Lower leg skin (tissue), 4 donors: ENCODE measurements at regions not wholly inside any gene's neighbourhood (a gene's known extent, or its start where the extent isn't known, plus 50 kb on each side); places are given as distances from the start of the nearest gene placed in this dataset.

Experiments
- DNase-seq, 2 donors: peaks; one replicate each; pipeline ENCODE4 v3.0.0-alpha.2; 2019; ENCODE audit warnings: low spot score in 2 of 2
- H3K4me3 ChIP-seq: fragments of 200-600 bp; sonication (generic); 2 replicates; pipeline ENCODE4 v1.5.1; 2017; ENCODE audit warnings: mild to moderate bottlenecking, low read depth; ENCODE audit not compliant: poor library complexity, severe bottlenecking
- CTCF ChIP-seq, 3 donors: fragments of 450-650 bp; IDR thresholded peaks; one replicate each; pipeline ENCODE4 v1.5.1; 2016; ENCODE audit warnings: antibody characterized with exemption in 3 of 3, mild to moderate bottlenecking in 3 of 3, moderate library complexity in 2 of 3
- POLR2A ChIP-seq, 2 donors: fragments of 450-650 bp; IDR thresholded peaks; one replicate each; pipeline ENCODE4 v1.6.1; 2016 to 2017; ENCODE audit warnings: antibody characterized with exemption in 2 of 2, mild to moderate bottlenecking in 1 of 2, moderate library complexity in 1 of 2
- WGBS, 2 donors: methylation state at CpG; one replicate each; pipeline ENCODE4 v1.1.5; 2018; 5-methylcytosine and 5-hydroxymethylcytosine counted together
- intact Hi-C: fragments of 100-400 bp; cut with DNase I; formaldehyde crosslinking; loops from one replicate; pipeline ENCODE4 v1.15.0; 2023; ENCODE audit warnings: low total_unique reads

GRCh38 chr2:81979086-81979485 is 1674.5 kb upstream of the LRRTM1 start:
- no peak overlapping the region for H3K4me3 ChIP-seq
- 59 to 60% methylated on average over 3 of the region's 3 CpGs for WGBS, 2 donors
- TF ChIP-seq POLR2A (IDR thresholded peaks at IDR 0.05), result no peak
- TF ChIP-seq CTCF (IDR thresholded peaks at IDR 0.05), result no peak
- DNase-seq, result no peak
- intact Hi-C loops, result no loop called here

- 47 to 76% methylated on average over 1 of the region's 1 CpG for WGBS, 2 donors
- intact Hi-C loops, result no loop called here
Measured at GRCh38 chr2:81976998-81977397, 1672.4 kb upstream of the LRRTM1 start.

DNA sequence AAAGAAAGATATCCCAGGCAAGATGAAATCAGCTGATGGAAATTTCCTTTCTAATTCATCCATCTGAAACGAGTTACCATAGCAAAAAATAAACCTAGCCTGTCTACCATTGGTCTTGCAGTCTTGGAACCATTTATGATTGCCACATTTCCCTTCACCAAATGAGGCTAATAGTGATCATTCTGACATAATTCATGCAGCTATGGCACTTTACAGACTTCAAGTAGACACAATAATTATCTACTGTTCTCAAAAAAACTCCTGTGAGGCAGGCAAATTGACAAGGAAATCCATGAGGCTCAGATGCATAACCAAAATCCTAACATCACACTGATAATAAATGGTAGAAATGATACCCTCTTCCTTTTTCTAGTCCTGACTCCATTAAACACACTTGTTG is 1669.7 kb upstream of the LRRTM1 start:
- TF ChIP-seq CTCF (IDR thresholded peaks at IDR 0.05), result no peak
- no peak for TF ChIP-seq POLR2A (IDR thresholded peaks at IDR 0.05)
- no peak for DNase-seq
- intact Hi-C loops, result no loop called here
- 42% methylated on average over 1 of the region's 1 CpG for WGBS, 2 donors
- H3K4me3 ChIP-seq, result no peak overlapping the region

More at GRCh38 chr2:81976998-81977397, 1672.4 kb upstream of the LRRTM1 start:
- H3K4me3 ChIP-seq, result no peak overlapping the region
- TF ChIP-seq POLR2A (IDR thresholded peaks at IDR 0.05), result no peak
- no peak for TF ChIP-seq CTCF (IDR thresholded peaks at IDR 0.05)
- no peak for DNase-seq

DNA sequence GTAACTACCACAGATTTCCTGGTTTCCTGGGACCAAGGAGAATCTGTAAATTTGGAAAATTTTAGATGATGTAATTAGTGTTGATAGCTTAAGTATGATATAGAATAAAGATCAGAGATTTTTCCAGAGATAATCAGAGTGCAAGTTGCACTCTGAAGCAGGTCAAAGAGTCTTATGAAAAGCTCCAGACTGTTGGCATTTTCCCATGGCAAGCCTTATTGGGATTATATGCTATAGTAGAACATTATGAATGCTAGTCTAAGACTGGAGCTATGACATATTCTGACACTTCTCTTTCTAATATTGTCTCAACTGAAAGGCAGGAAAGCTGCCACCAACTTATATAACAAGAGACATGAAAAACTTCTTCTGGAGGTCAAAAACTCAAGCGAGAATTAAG is 1638.3 kb upstream of the LRRTM1 start:
- WGBS, 2 donors, result 83% methylated on average over 1 of the region's 1 CpG
- intact Hi-C loops, result no loop called here
- H3K4me3 ChIP-seq, result no peak overlapping the region
- DNase-seq, result no peak
- TF ChIP-seq POLR2A (IDR thresholded peaks at IDR 0.05) (no peak), CTCF (IDR thresholded peaks at IDR 0.05) (no peak)

GRCh38 chr2:81942136-81942680 is 1637.7 kb upstream of the LRRTM1 start:
- no peak overlapping the region for H3K4me3 ChIP-seq
- no peak for TF ChIP-seq POLR2A (IDR thresholded peaks at IDR 0.05)
- no peak for TF ChIP-seq CTCF (IDR thresholded peaks at IDR 0.05)
- DNase-seq, result no peak

DNA sequence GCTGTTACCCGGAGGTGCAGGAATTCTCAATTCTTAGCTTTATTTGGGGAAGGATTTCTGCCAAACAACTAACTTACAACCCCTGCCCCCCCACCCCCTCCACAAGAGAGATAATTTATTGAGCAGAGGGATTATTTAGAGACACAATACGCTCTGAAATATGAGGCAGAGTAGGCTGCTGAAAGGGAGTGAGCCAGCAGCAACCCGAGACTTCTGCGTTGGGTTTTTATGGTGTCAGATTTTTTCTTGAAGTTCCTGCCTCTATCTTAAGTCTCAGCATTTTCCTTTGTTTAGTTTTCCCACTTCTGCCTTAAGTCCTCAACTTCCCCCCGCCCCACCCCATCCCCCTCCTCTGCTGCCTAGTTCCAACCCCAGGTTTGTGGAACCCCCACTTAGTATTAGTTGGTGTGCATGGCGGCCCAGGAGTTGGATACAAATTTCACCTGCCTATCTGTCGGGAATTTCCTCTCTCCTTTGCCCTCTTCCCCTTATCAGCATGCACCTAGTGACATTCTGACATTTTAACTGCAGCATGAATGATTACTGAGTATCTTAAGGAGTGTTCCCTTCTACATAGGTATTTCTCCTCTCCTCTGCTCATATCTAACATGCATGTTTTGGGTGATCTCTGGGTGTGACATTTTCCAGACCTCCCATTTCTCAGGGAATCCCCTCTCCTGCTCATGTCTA is 1635.9 kb upstream of the LRRTM1 start:
- TF ChIP-seq CTCF (IDR thresholded peaks at IDR 0.05) (no peak), POLR2A (IDR thresholded peaks at IDR 0.05) (no peak)
- H3K4me3 ChIP-seq, result no peak overlapping the region
- intact Hi-C loops, result no loop called here
- no peak for DNase-seq
- 44 to 46% methylated on average over 7 of the region's 7 CpGs for WGBS, 2 donors

More at GRCh38 chr2:81942136-81942680, 1637.7 kb upstream of the LRRTM1 start:
- intact Hi-C loops, result no loop called here
